ENCODE measurements at regions not wholly inside any gene's neighbourhood (a gene's known extent, or its start where the extent isn't known, plus 50 kb on each side); places are given as distances from the start of the nearest gene placed in this dataset.

DNA sequence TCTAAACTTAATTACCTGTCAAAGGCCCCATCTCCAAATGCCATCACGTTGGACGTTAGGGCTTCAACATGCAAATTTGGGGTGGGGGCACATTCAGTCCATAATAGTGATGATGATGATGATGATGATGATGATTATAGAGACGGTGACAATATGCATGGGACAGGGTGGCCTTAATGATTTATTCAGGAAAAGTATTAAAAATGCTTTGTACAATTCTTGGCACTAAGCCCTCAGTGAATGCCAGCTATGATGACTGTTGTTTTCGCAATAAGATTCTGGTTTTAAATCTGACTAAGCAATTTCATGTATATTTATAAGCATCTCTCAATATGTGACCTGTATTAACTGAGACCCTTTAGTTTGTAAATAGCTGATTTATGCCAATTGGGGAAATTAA is 106.3 kb downstream of the C16orf95 start:
- in situ Hi-C loops (cut with MboI), result no loop called here
- no peaks in the 10 kb centered on the region for H3K36me3 ChIP-seq (ENCODE audit: control insufficient read depth in 2 of 2, insufficient read depth in 2 of 2, low read length in 1 of 2)
- no peak overlapping the region for H3K4me3 ChIP-seq
- TF ChIP-seq SRF (IDR thresholded peaks at IDR 0.05; ENCODE audit: low read depth in 2 of 2, low read length in 2 of 2) (no peak), NFYA (IDR thresholded peaks at IDR 0.05; ENCODE audit: borderline replicate concordance, low read depth, low read length) (no peak), ZNF274 (IDR thresholded peaks at IDR 0.05; ENCODE audit: insufficient read depth, insufficient read length) (no peak), YBX1 (IDR thresholded peaks at IDR 0.05) (no peak), TBL1XR1 (IDR thresholded peaks at IDR 0.05; ENCODE audit: low read depth, low read length) (no peak), BCL11A (IDR thresholded peaks at IDR 0.05; ENCODE audit: low read depth, low read length) (no peak), ATF3 (IDR thresholded peaks at IDR 0.05; ENCODE audit: borderline replicate concordance, extremely low read depth, low read depth, low read length) (no peak), CHD4 (IDR thresholded peaks at IDR 0.05) (no peak), CHD1 (IDR thresholded peaks at IDR 0.05; ENCODE audit: low read depth, low read length) (no peak), IRF4 (IDR thresholded peaks at IDR 0.05; ENCODE audit: low read depth, low read length) (no peak), TCF7 (IDR thresholded peaks at IDR 0.05; ENCODE audit: borderline replicate concordance) (no peak), TCF3 (IDR thresholded peaks at IDR 0.05; ENCODE audit: borderline replicate concordance, insufficient read depth, low read depth, low read length) (no peak), TARDBP (IDR thresholded peaks at IDR 0.05; ENCODE audit: borderline replicate concordance) (no peak), RUNX3 (IDR thresholded peaks at IDR 0.05; ENCODE audit: low read length) (no peak), ATF7 (IDR thresholded peaks at IDR 0.05; ENCODE audit: low read depth) (no peak)
- TF ChIP-seq, protein P1, sequence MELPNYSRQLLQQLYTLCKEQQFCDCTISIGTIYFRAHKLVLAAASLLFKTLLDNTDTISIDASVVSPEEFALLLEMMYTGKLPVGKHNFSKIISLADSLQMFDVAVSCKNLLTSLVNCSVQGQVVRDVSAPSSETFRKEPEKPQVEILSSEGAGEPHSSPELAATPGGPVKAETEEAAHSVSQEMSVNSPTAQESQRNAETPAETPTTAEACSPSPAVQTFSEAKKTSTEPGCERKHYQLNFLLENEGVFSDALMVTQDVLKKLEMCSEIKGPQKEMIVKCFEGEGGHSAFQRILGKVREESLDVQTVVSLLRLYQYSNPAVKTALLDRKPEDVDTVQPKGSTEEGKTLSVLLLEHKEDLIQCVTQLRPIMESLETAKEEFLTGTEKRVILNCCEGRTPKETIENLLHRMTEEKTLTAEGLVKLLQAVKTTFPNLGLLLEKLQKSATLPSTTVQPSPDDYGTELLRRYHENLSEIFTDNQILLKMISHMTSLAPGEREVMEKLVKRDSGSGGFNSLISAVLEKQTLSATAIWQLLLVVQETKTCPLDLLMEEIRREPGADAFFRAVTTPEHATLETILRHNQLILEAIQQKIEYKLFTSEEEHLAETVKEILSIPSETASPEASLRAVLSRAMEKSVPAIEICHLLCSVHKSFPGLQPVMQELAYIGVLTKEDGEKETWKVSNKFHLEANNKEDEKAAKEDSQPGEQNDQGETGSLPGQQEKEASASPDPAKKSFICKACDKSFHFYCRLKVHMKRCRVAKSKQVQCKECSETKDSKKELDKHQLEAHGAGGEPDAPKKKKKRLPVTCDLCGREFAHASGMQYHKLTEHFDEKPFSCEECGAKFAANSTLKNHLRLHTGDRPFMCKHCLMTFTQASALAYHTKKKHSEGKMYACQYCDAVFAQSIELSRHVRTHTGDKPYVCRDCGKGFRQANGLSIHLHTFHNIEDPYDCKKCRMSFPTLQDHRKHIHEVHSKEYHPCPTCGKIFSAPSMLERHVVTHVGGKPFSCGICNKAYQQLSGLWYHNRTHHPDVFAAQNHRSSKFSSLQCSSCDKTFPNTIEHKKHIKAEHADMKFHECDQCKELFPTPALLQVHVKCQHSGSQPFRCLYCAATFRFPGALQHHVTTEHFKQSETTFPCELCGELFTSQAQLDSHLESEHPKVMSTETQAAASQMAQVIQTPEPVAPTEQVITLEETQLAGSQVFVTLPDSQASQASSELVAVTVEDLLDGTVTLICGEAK (IDR thresholded peaks at IDR 0.05; ENCODE audit: borderline replicate concordance), result no peak
- TF ChIP-seq, protein P2, sequence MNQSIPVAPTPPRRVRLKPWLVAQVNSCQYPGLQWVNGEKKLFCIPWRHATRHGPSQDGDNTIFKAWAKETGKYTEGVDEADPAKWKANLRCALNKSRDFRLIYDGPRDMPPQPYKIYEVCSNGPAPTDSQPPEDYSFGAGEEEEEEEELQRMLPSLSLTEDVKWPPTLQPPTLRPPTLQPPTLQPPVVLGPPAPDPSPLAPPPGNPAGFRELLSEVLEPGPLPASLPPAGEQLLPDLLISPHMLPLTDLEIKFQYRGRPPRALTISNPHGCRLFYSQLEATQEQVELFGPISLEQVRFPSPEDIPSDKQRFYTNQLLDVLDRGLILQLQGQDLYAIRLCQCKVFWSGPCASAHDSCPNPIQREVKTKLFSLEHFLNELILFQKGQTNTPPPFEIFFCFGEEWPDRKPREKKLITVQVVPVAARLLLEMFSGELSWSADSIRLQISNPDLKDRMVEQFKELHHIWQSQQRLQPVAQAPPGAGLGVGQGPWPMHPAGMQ (IDR thresholded peaks at IDR 0.05; ENCODE audit: borderline replicate concordance), result no peak
- DNase-seq (ENCODE audit: low read depth, low spot score) (no peak), ATAC-seq (no peak), FAIRE-seq (no peak)
- ChIA-PET POLR2A (no interaction called here), RAD21 (ENCODE audit: unreplicated experiment) (no interaction called here), CTCF (interaction anchor here (1.5 kb wide), 1 partner anchor 9 kb away, joined by 5 read pairs; no protein-coding TSS in a partner anchor), SMC1A (ENCODE audit: uncharacterized antibody, unreplicated experiment) (no interaction called here)
- no peak overlapping the region for H3K27ac ChIP-seq (ENCODE audit: control insufficient read depth, insufficient read depth)
- H3K9ac ChIP-seq (ENCODE audit: control insufficient read depth, insufficient read depth, low read length), result no peak overlapping the region
- whole genome bisulfite sequencing (ENCODE audit: insufficient coverage, insufficient replicate concordance, low lambda C conversion rate, missing lambda C conversion rate), result 33% methylated on average over 4 of the region's 4 CpGs
- no TSS peak for BruUV-seq (replicated peaks)
- no peaks in the 10 kb centered on the region for H4K20me1 ChIP-seq (ENCODE audit: control insufficient read depth, insufficient read depth)
- H3K4me1 ChIP-seq (ENCODE audit: control insufficient read depth, insufficient read depth, low read length), result no peaks in the 10 kb centered on the region
- no peak overlapping the region for H2AFZ ChIP-seq (ENCODE audit: control insufficient read depth, low read depth, low read length)
- H3K27me3 ChIP-seq (replicated peaks in 1 of 2; ENCODE audit: control insufficient read depth in 2 of 2, insufficient read depth in 2 of 2, low read length in 1 of 2), result no peaks in the 10 kb centered on the region
- no peak overlapping the region for H3K4me2 ChIP-seq (ENCODE audit: control insufficient read depth, insufficient read depth)
- H3K9me3 ChIP-seq (replicated peaks; ENCODE audit: control insufficient read depth, insufficient read depth, low read length), result no peaks in the 10 kb centered on the region
- intact Hi-C loops (cut with micrococcal nuclease; ENCODE audit: unreplicated experiment), result no loop called here
- no peaks in the 10 kb centered on the region for H3K79me2 ChIP-seq (ENCODE audit: control insufficient read depth, insufficient read depth, low read length)
